Activated CD4-positive, alpha-beta memory T cell treated with anti-CD3 and anti-CD28 coated beads, Interleukin-2, amount 10 ng/mL, durations not matched to agents 7 days and 5 days (primary cell): ENCODE measurements at regions not wholly inside any gene's neighbourhood (a gene's known extent, or its start where the extent isn't known, plus 50 kb on each side); places are given as distances from the start of the nearest gene placed in this dataset.

Experiments
- CTCF ChIA-PET: fragments of 350-600 bp; sonication (Branson Sonifier 250); formaldehyde crosslinking; loops from one replicate; lab custom pipeline; 2021; ENCODE audit warnings: antibody characterized with exemption, inconsistent platforms; lab: Charles Lee
- POLR2A ChIA-PET: fragments of 350-600 bp; sonication (Branson Sonifier 250); formaldehyde crosslinking; loops from one replicate; lab custom pipeline; 2021; ENCODE audit warnings: antibody characterized with exemption; lab: Charles Lee
- DNase-seq: peaks from one replicate; pipeline ENCODE4 v3.0.0-alpha.2; 2020
- H3K27ac Mint-ChIP-seq: one replicate; pipeline ENCODE4 v1.8.0; 2021; ENCODE audit warnings: mild to moderate bottlenecking, mixed read lengths
- H3K27me3 Mint-ChIP-seq: one replicate; pipeline ENCODE4 v1.8.0; 2021; ENCODE audit warnings: mixed read lengths
- H3K36me3 Mint-ChIP-seq: one replicate; pipeline ENCODE4 v1.8.0; 2021; ENCODE audit warnings: low read depth, mixed read lengths
- H3K4me1 Mint-ChIP-seq: one replicate; pipeline ENCODE4 v1.8.0; 2021; ENCODE audit warnings: mixed read lengths
- H3K4me3 Mint-ChIP-seq: one replicate; pipeline ENCODE4 v1.8.0; 2021; ENCODE audit warnings: mild to moderate bottlenecking, mixed read lengths
- H3K9me3 Mint-ChIP-seq: one replicate; pipeline ENCODE4 v1.8.0; 2021; ENCODE audit warnings: mixed read lengths

- Mint-ChIP-seq H3K36me3 (no peaks in the 10 kb centered on the region), H3K4me3 (no peak overlapping the region), H3K27me3 (peaks cover 4% of the 10 kb centered on the region), H3K4me1 (no peaks in the 10 kb centered on the region), H3K9me3 (no peaks in the 10 kb centered on the region), H3K27ac (no peak overlapping the region)
- ChIA-PET CTCF (no interaction called here), POLR2A (no interaction called here)
- DNase-seq, result no peak
Measured at GRCh38 chr4:36446275-36446674, 164.9 kb downstream of the DTHD1 start.

- DNase-seq, result no peak
- H3K4me3 Mint-ChIP-seq, result no peak overlapping the region
- H3K36me3 Mint-ChIP-seq, result no peaks in the 10 kb centered on the region
- no peaks in the 10 kb centered on the region for H3K9me3 Mint-ChIP-seq
- ChIA-PET POLR2A (no interaction called here), CTCF (no interaction called here)
- no peak overlapping the region for H3K27ac Mint-ChIP-seq
- no peaks in the 10 kb centered on the region for H3K4me1 Mint-ChIP-seq
- peaks cover 4% of the 10 kb centered on the region for H3K27me3 Mint-ChIP-seq
Measured at GRCh38 chr4:36461344-36461743, 179.9 kb downstream of the DTHD1 start.

GRCh38 chr4:36467670-36468069 is 186.3 kb downstream of the DTHD1 start:
- H3K9me3 Mint-ChIP-seq, result no peaks in the 10 kb centered on the region
- ChIA-PET POLR2A (no interaction called here), CTCF (no interaction called here)
- no peaks in the 10 kb centered on the region for H3K36me3 Mint-ChIP-seq
- H3K27me3 Mint-ChIP-seq, result peaks cover 8% of the 10 kb centered on the region
- no peak for DNase-seq
- H3K27ac Mint-ChIP-seq, result no peak overlapping the region
- H3K4me1 Mint-ChIP-seq, result no peaks in the 10 kb centered on the region
- H3K4me3 Mint-ChIP-seq, result no peak overlapping the region

GRCh38 chr4:36471903-36472302 is 190.5 kb downstream of the DTHD1 start:
- POLR2A ChIA-PET, result no interaction called here

GRCh38 chr4:36476135-36476534 is 194.7 kb downstream of the DTHD1 start:
- H3K4me1 Mint-ChIP-seq, result no peaks in the 10 kb centered on the region
- no peak overlapping the region for H3K4me3 Mint-ChIP-seq
- peaks cover 12% of the 10 kb centered on the region for H3K27me3 Mint-ChIP-seq
- no peaks in the 10 kb centered on the region for H3K36me3 Mint-ChIP-seq
- DNase-seq, result no peak
- POLR2A ChIA-PET, result no interaction called here
- no peaks in the 10 kb centered on the region for H3K9me3 Mint-ChIP-seq
- CTCF ChIA-PET, result no interaction called here
- no peak overlapping the region for H3K27ac Mint-ChIP-seq

More at GRCh38 chr4:36471903-36472302, 190.5 kb downstream of the DTHD1 start:
- no peaks in the 10 kb centered on the region for H3K36me3 Mint-ChIP-seq
- no peak for DNase-seq
- H3K9me3 Mint-ChIP-seq, result no peaks in the 10 kb centered on the region
- H3K27me3 Mint-ChIP-seq, result peaks cover 3% of the 10 kb centered on the region
- CTCF ChIA-PET, result no interaction called here
- H3K4me3 Mint-ChIP-seq, result no peak overlapping the region
- no peak overlapping the region for H3K27ac Mint-ChIP-seq
- H3K4me1 Mint-ChIP-seq, result no peaks in the 10 kb centered on the region

GRCh38 chr4:36477861-36478260 is 196.4 kb downstream of the DTHD1 start:
- POLR2A ChIA-PET, result no interaction called here
- no peak overlapping the region for H3K4me3 Mint-ChIP-seq
- H3K27ac Mint-ChIP-seq, result no peak overlapping the region
- CTCF ChIA-PET, result no interaction called here
- no peaks in the 10 kb centered on the region for H3K9me3 Mint-ChIP-seq
- H3K4me1 Mint-ChIP-seq, result no peaks in the 10 kb centered on the region
- no peaks in the 10 kb centered on the region for H3K36me3 Mint-ChIP-seq
- no peak for DNase-seq
- H3K27me3 Mint-ChIP-seq, result peaks cover 15% of the 10 kb centered on the region

GRCh38 chr4:36485885-36486284 is 204.5 kb downstream of the DTHD1 start:
- ChIA-PET CTCF (no interaction called here), POLR2A (no interaction called here)
- H3K36me3 Mint-ChIP-seq, result no peaks in the 10 kb centered on the region
- peaks cover 5% of the 10 kb centered on the region for H3K27me3 Mint-ChIP-seq
- no peaks in the 10 kb centered on the region for H3K4me1 Mint-ChIP-seq
- H3K4me3 Mint-ChIP-seq, result no peak overlapping the region
- no peak for DNase-seq
- H3K9me3 Mint-ChIP-seq, result no peaks in the 10 kb centered on the region
- H3K27ac Mint-ChIP-seq, result no peak overlapping the region

- DNase-seq, result no peak
- Mint-ChIP-seq H3K9me3 (no peaks in the 10 kb centered on the region), H3K36me3 (no peaks in the 10 kb centered on the region), H3K27me3 (no peaks in the 10 kb centered on the region), H3K27ac (no peak overlapping the region), H3K4me3 (no peak overlapping the region), H3K4me1 (no peaks in the 10 kb centered on the region)
- POLR2A ChIA-PET, result no interaction called here
- CTCF ChIA-PET, result no interaction called here
Measured at GRCh38 chr4:36489798-36490197, 208.4 kb downstream of the DTHD1 start.

- Mint-ChIP-seq H3K36me3 (no peaks in the 10 kb centered on the region), H3K4me1 (no peaks in the 10 kb centered on the region), H3K27me3 (no peaks in the 10 kb centered on the region), H3K27ac (no peak overlapping the region), H3K9me3 (no peaks in the 10 kb centered on the region), H3K4me3 (no peak overlapping the region)
- POLR2A ChIA-PET, result no interaction called here
- CTCF ChIA-PET, result no interaction called here
- no peak for DNase-seq
Measured at GRCh38 chr4:36492041-36492440, 210.6 kb downstream of the DTHD1 start.

- H3K9me3 Mint-ChIP-seq, result no peaks in the 10 kb centered on the region
Measured at GRCh38 chr4:36492590-36492989, 211.2 kb downstream of the DTHD1 start.

GRCh38 chr4:36493251-36493650 is 211.8 kb downstream of the DTHD1 start:
- H3K36me3 Mint-ChIP-seq, result no peaks in the 10 kb centered on the region

More at GRCh38 chr4:36492590-36492989, 211.2 kb downstream of the DTHD1 start:
- Mint-ChIP-seq H3K36me3 (no peaks in the 10 kb centered on the region), H3K4me1 (no peaks in the 10 kb centered on the region), H3K4me3 (no peak overlapping the region), H3K27me3 (no peaks in the 10 kb centered on the region), H3K27ac (no peak overlapping the region)
- ChIA-PET POLR2A (no interaction called here), CTCF (no interaction called here)
- DNase-seq, result no peak

GRCh38 chr4:36494016-36494415 is 212.6 kb downstream of the DTHD1 start:
- no peak overlapping the region for H3K27ac Mint-ChIP-seq
- no peaks in the 10 kb centered on the region for H3K27me3 Mint-ChIP-seq
- H3K36me3 Mint-ChIP-seq, result no peaks in the 10 kb centered on the region
- H3K9me3 Mint-ChIP-seq, result no peaks in the 10 kb centered on the region
- no peak for DNase-seq
- POLR2A ChIA-PET, result no interaction called here
- H3K4me1 Mint-ChIP-seq, result no peaks in the 10 kb centered on the region
- H3K4me3 Mint-ChIP-seq, result no peak overlapping the region
- CTCF ChIA-PET, result no interaction called here

More at GRCh38 chr4:36493251-36493650, 211.8 kb downstream of the DTHD1 start:
- CTCF ChIA-PET, result no interaction called here
- no peak overlapping the region for H3K4me3 Mint-ChIP-seq
- H3K9me3 Mint-ChIP-seq, result no peaks in the 10 kb centered on the region
- POLR2A ChIA-PET, result no interaction called here
- no peaks in the 10 kb centered on the region for H3K27me3 Mint-ChIP-seq
- H3K27ac Mint-ChIP-seq, result no peak overlapping the region
- no peaks in the 10 kb centered on the region for H3K4me1 Mint-ChIP-seq
- DNase-seq, result no peak

- H3K9me3 Mint-ChIP-seq, result no peaks in the 10 kb centered on the region
- H3K4me3 Mint-ChIP-seq, result no peak overlapping the region
- H3K27ac Mint-ChIP-seq, result no peak overlapping the region
- POLR2A ChIA-PET, result no interaction called here
- no peaks in the 10 kb centered on the region for H3K4me1 Mint-ChIP-seq
- DNase-seq, result no peak
- H3K36me3 Mint-ChIP-seq, result no peaks in the 10 kb centered on the region
- CTCF ChIA-PET, result no interaction called here
- H3K27me3 Mint-ChIP-seq, result no peaks in the 10 kb centered on the region
Measured at GRCh38 chr4:36494747-36495146, 213.3 kb downstream of the DTHD1 start.

- Mint-ChIP-seq H3K4me3 (no peak overlapping the region), H3K4me1 (no peaks in the 10 kb centered on the region), H3K9me3 (no peaks in the 10 kb centered on the region), H3K36me3 (no peaks in the 10 kb centered on the region), H3K27me3 (no peaks in the 10 kb centered on the region), H3K27ac (no peak overlapping the region)
- ChIA-PET CTCF (no interaction called here), POLR2A (no interaction called here)
- no peak for DNase-seq
Measured at GRCh38 chr4:36502350-36502749, 220.9 kb downstream of the DTHD1 start.
